Smooth muscle cell (in vitro differentiated cells): ENCODE measurements at regions not wholly inside any gene's neighbourhood (a gene's known extent, or its start where the extent isn't known, plus 50 kb on each side); places are given as distances from the start of the nearest gene placed in this dataset.

Experiments
- DNase-seq: peaks from one replicate; lab custom pipeline; 2025; ENCODE audit not compliant: unreplicated experiment; lab: John Stamatoyannopoulos, UW
- H2AFZ ChIP-seq: fragments of 200-600 bp; sonication (generic); 2 replicates; pipeline ENCODE4 v1.6.0; 2016; ENCODE audit warnings: antibody characterized with exemption, low read depth, mild to moderate bottlenecking
- H3F3A ChIP-seq: fragments of 200-600 bp; sonication (generic); 2 replicates; pipeline ENCODE4 v1.6.0; 2017; ENCODE audit warnings: antibody characterized with exemption, low read depth
- H3K27ac ChIP-seq: fragments of 200-600 bp; sonication (generic); 2 replicates; pipeline ENCODE4 v1.5.1; 2016; ENCODE audit warnings: low read depth, mild to moderate bottlenecking
- H3K27me3 ChIP-seq: fragments of 200-600 bp; sonication (generic); 2 replicates; pipeline ENCODE4 v1.6.1; 2016; ENCODE audit warnings: low read depth, mild to moderate bottlenecking
- H3K36me3 ChIP-seq: fragments of 200-600 bp; sonication (generic); 2 replicates; pipeline ENCODE4 v1.5.1; 2016; ENCODE audit warnings: low read depth
- H3K4me1 ChIP-seq: fragments of 200-600 bp; sonication (generic); 2 replicates; pipeline ENCODE4 v1.5.1; 2016; ENCODE audit warnings: low read depth
- H3K4me2 ChIP-seq: fragments of 200-600 bp; sonication (generic); 2 replicates; pipeline ENCODE4 v1.6.0; 2016; ENCODE audit warnings: mild to moderate bottlenecking
- H3K4me3 ChIP-seq: fragments of 200-600 bp; sonication (generic); 2 replicates; pipeline ENCODE4 v1.5.1; 2016; ENCODE audit warnings: mild to moderate bottlenecking
- H3K79me2 ChIP-seq: fragments of 200-600 bp; sonication (generic); 2 replicates; pipeline ENCODE4 v1.6.0; 2016; ENCODE audit warnings: low read depth, mild to moderate bottlenecking
- H3K9ac ChIP-seq: fragments of 200-600 bp; sonication (generic); 2 replicates; pipeline ENCODE4 v1.6.0; 2016; ENCODE audit warnings: low read depth
- H3K9me3 ChIP-seq: fragments of 200-600 bp; sonication (generic); replicated peaks from 2 replicates; pipeline ENCODE4 v1.5.1; 2016; ENCODE audit warnings: low read depth
- H4K20me1 ChIP-seq: fragments of 200-600 bp; sonication (generic); 2 replicates; pipeline ENCODE4 v1.6.0; 2016; ENCODE audit warnings: low read depth
- WGBS: methylation state at CpG from one replicate; pipeline ENCODE4 v1.1.7; 2016; ENCODE audit warnings: low lambda C conversion rate; 5-methylcytosine and 5-hydroxymethylcytosine counted together
- TF ChIP-seq, protein P1 (sequence below): fragments of 200-600 bp; sonication (generic); IDR thresholded peaks from 2 replicates; pipeline ENCODE4 v1.5.1; 2017; ENCODE audit warnings: borderline replicate concordance, mild to moderate bottlenecking, antibody characterized with exemption; ENCODE audit not compliant: insufficient read depth, poor library complexity, severe bottlenecking

DNA sequence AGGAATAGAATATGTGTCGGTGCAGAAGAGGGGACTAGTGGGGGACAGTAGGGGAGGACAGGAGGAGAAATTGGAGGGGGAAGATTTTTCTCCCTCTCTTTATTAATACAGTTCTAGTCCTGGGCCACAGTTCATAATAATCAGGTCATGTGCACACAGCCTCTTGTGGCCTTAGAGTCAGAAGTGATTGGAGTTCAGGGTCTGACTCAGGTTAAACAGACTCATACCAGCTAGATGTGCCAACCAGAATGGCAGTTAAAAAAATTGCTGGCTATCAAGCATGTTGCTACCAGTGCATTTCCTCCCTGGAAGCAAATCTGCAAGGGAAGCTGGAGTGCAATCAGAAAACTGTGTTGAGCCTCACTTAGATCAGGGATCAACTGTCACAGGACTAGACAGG lies 132.7 kb upstream of the MAP1B start:
- no peaks in the 10 kb centered on the region for H4K20me1 ChIP-seq
- TF ChIP-seq, protein P1, sequence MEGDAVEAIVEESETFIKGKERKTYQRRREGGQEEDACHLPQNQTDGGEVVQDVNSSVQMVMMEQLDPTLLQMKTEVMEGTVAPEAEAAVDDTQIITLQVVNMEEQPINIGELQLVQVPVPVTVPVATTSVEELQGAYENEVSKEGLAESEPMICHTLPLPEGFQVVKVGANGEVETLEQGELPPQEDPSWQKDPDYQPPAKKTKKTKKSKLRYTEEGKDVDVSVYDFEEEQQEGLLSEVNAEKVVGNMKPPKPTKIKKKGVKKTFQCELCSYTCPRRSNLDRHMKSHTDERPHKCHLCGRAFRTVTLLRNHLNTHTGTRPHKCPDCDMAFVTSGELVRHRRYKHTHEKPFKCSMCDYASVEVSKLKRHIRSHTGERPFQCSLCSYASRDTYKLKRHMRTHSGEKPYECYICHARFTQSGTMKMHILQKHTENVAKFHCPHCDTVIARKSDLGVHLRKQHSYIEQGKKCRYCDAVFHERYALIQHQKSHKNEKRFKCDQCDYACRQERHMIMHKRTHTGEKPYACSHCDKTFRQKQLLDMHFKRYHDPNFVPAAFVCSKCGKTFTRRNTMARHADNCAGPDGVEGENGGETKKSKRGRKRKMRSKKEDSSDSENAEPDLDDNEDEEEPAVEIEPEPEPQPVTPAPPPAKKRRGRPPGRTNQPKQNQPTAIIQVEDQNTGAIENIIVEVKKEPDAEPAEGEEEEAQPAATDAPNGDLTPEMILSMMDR = no peak
- H3K27me3 ChIP-seq = no peaks in the 10 kb centered on the region
- no peaks in the 10 kb centered on the region for H3F3A ChIP-seq
- no peaks in the 10 kb centered on the region for H3K79me2 ChIP-seq
- H3K4me1 ChIP-seq = no peaks in the 10 kb centered on the region
- whole genome bisulfite sequencing = 95% methylated on average over 1 of the region's 1 CpG
- no peak overlapping the region for H3K4me2 ChIP-seq
- no peak for DNase-seq
- H3K27ac ChIP-seq = no peak overlapping the region
- no peaks in the 10 kb centered on the region for H3K36me3 ChIP-seq
- H3K9me3 ChIP-seq = no peaks in the 10 kb centered on the region
- H3K9ac ChIP-seq = no peak overlapping the region
- no peak overlapping the region for H2AFZ ChIP-seq
- no peak overlapping the region for H3K4me3 ChIP-seq

- Histone ChIP-seq H3K27ac (no peak overlapping the region), H3K4me3 (no peak overlapping the region), H3K27me3 (no peaks in the 10 kb centered on the region), H3K9me3 (no peaks in the 10 kb centered on the region), H3K36me3 (no peaks in the 10 kb centered on the region), H2AFZ (no peak overlapping the region), H3K4me2 (no peak overlapping the region), H4K20me1 (no peaks in the 10 kb centered on the region), H3K79me2 (no peaks in the 10 kb centered on the region), H3K9ac (no peak overlapping the region), H3K4me1 (no peaks in the 10 kb centered on the region), H3F3A (no peaks in the 10 kb centered on the region)
- WGBS = 80% methylated on average over 3 of the region's 3 CpGs
- TF ChIP-seq, protein P1 = no peak
- no peak for DNase-seq
These were observed 130.8 kb upstream of the MAP1B start for GRCh38 chr5:71976449-71976848.

DNA sequence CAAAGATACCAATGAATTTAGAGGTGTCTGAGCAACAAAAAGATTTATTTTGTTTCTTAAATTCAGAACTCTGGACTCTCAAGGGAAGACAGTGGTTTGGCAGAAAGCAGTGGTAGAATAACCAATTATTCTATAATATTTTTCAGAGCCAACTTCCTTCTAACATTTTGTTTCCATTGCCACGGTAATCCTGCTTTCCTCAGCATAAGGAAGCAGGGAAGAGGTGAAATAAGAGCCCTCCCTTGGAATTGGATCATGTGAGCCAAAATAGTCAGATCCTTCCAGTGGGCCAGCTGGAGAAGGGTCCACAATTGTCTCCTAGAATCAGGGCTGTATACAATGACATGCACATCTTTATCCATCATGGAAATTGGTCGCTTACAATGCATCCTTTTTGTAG lies 130.0 kb upstream of the MAP1B start:
- Histone ChIP-seq H3K9ac (no peak overlapping the region), H3K4me3 (no peak overlapping the region), H4K20me1 (no peaks in the 10 kb centered on the region), H3K9me3 (no peaks in the 10 kb centered on the region), H3K79me2 (no peaks in the 10 kb centered on the region), H3K27ac (no peak overlapping the region), H3K36me3 (no peaks in the 10 kb centered on the region), H3K4me2 (no peak overlapping the region), H3K4me1 (no peaks in the 10 kb centered on the region), H2AFZ (no peak overlapping the region), H3K27me3 (no peaks in the 10 kb centered on the region), H3F3A (no peaks in the 10 kb centered on the region)
- WGBS = 94% methylated on average over 2 of the region's 2 CpGs
- no peak for DNase-seq
- TF ChIP-seq, protein P1 = no peak

DNA sequence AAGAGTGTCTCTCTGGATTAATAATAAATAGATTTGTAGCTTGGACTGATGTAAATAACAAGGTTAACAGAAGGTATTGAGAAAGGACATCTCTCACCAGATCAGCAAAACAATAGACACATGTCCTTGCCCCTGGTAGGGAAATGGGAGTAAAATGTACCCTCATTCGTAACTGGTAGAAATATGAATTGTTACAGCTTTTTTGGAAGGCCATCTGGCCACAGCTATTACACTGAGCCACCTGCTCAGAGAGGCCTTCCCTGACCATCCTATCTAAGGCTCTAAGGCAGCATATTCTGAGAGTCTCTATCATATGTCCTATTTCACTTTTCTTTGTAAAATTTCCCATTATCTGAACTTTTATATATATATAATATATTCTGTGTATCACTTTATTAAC lies 129.1 kb upstream of the MAP1B start:
- no peak for DNase-seq
- H3K4me2 ChIP-seq = no peak overlapping the region
- no peaks in the 10 kb centered on the region for H3K79me2 ChIP-seq
- H2AFZ ChIP-seq = no peak overlapping the region
- H3K27me3 ChIP-seq = no peaks in the 10 kb centered on the region
- no peak overlapping the region for H3K9ac ChIP-seq
- no peaks in the 10 kb centered on the region for H3K4me1 ChIP-seq
- H4K20me1 ChIP-seq = no peaks in the 10 kb centered on the region
- 100% methylated on average over 1 of the region's 1 CpG for WGBS
- H3F3A ChIP-seq = no peaks in the 10 kb centered on the region
- TF ChIP-seq, protein P1 = no peak
- no peaks in the 10 kb centered on the region for H3K9me3 ChIP-seq
- no peaks in the 10 kb centered on the region for H3K36me3 ChIP-seq
- H3K27ac ChIP-seq = no peak overlapping the region
- H3K4me3 ChIP-seq = no peak overlapping the region
